GM23338 (cell line): ENCODE measurements at regions not wholly inside any gene's neighbourhood (a gene's known extent, or its start where the extent isn't known, plus 50 kb on each side); places are given as distances from the start of the nearest gene placed in this dataset.

Source experiments
- ATAC-seq: fragments of 200-7000 bp; cut with Tn5 transposase; 3 replicates; pipeline ENCODE4 v1.9.1; 2020
- DNase-seq: peaks from one replicate; pipeline ENCODE4 v3.0.0-alpha.2; 2015; ENCODE audit warnings: low spot score
- H2AFZ ChIP-seq: fragments of 200-600 bp; sonication (generic); 2 replicates; pipeline ENCODE4 v1.8.0; 2016; ENCODE audit warnings: antibody characterized with exemption, mild to moderate bottlenecking, moderate library complexity
- H3F3A ChIP-seq: fragments of 200-600 bp; sonication (generic); replicated peaks from 2 replicates; pipeline ENCODE4 v1.8.0; 2017; ENCODE audit warnings: antibody characterized with exemption, mixed run types, low read depth
- H3K27ac ChIP-seq: fragments of 200-600 bp; sonication (generic); 2 replicates; pipeline ENCODE4 v1.6.1; 2016; ENCODE audit warnings: low read depth
- H3K27me3 ChIP-seq: fragments of 200-600 bp; sonication (generic); 2 replicates; pipeline ENCODE4 v1.8.0; 2016; ENCODE audit warnings: mild to moderate bottlenecking, mixed run types, moderate library complexity; ENCODE audit not compliant: insufficient read depth
- H3K36me3 ChIP-seq: fragments of 200-600 bp; sonication (generic); 2 replicates; pipeline ENCODE4 v1.8.0; 2016; ENCODE audit warnings: mild to moderate bottlenecking; ENCODE audit not compliant: insufficient read depth
- H3K4me1 ChIP-seq: fragments of 200-600 bp; sonication (generic); 2 replicates; pipeline ENCODE4 v1.8.0; 2016; ENCODE audit warnings: mild to moderate bottlenecking, moderate library complexity; ENCODE audit not compliant: insufficient read depth
- H3K4me2 ChIP-seq: fragments of 200-600 bp; sonication (generic); 2 replicates; pipeline ENCODE4 v1.7.1; 2017; ENCODE audit warnings: mixed run types
- H3K4me3 ChIP-seq: fragments of 200-600 bp; sonication (generic); 2 replicates; pipeline ENCODE4 v1.6.1; 2016; ENCODE audit warnings: mixed run types
- H3K79me2 ChIP-seq: fragments of 200-600 bp; sonication (generic); replicated peaks from 2 replicates; pipeline ENCODE4 v1.8.0; 2017; ENCODE audit warnings: mild to moderate bottlenecking; ENCODE audit not compliant: insufficient read depth
- H3K9me2 ChIP-seq: fragments of 200-600 bp; sonication (generic); 2 replicates; pipeline ENCODE4 v1.8.0; 2017; ENCODE audit not compliant: insufficient read depth
- H4K20me1 ChIP-seq: fragments of 200-600 bp; sonication (generic); replicated peaks from 2 replicates; pipeline ENCODE4 v1.8.0; 2017; ENCODE audit warnings: mild to moderate bottlenecking; ENCODE audit not compliant: insufficient read depth
- H3K27ac Mint-ChIP-seq: 2 replicates; pipeline ENCODE4 v1.8.0; 2020; ENCODE audit warnings: inconsistent platforms, mild to moderate bottlenecking, moderate library complexity, mixed read lengths
- H3K27me3 Mint-ChIP-seq: 3 replicates; pipeline ENCODE4 v1.8.0; 2022; ENCODE audit warnings: low read depth, mild to moderate bottlenecking, moderate library complexity, mixed read lengths, inconsistent platforms; ENCODE audit not compliant: insufficient read depth, poor library complexity
- H3K36me3 Mint-ChIP-seq: 3 replicates; pipeline ENCODE4 v1.8.0; 2021; ENCODE audit warnings: low read depth, mild to moderate bottlenecking, inconsistent platforms, moderate library complexity, mixed read lengths
- H3K4me1 Mint-ChIP-seq: 3 replicates; pipeline ENCODE4 v1.8.0; 2020; ENCODE audit warnings: mild to moderate bottlenecking, inconsistent platforms, mixed read lengths
- H3K4me3 Mint-ChIP-seq: 3 replicates; pipeline ENCODE4 v1.8.0; 2021; ENCODE audit warnings: moderate library complexity, mild to moderate bottlenecking, inconsistent platforms, mixed read lengths
- H3K9me3 Mint-ChIP-seq: 3 replicates; pipeline ENCODE4 v1.8.0; 2020; ENCODE audit warnings: moderate library complexity, mild to moderate bottlenecking, inconsistent platforms, mixed read lengths
- CREB1 ChIP-seq: fragments of 250-450 bp; sonication (Bioruptor Pico); IDR thresholded peaks from 2 replicates; pipeline ENCODE4 v1.5.0; 2020; ENCODE audit warnings: low read depth, mild to moderate bottlenecking, moderate library complexity
- ETS1 ChIP-seq: IDR thresholded peaks from 2 replicates; pipeline ENCODE4 v1.6.1; 2016; ENCODE audit warnings: antibody characterized with exemption
- EZH2phosphoT487 ChIP-seq: fragments of 200-600 bp; sonication (generic); IDR thresholded peaks from one replicate; pipeline ENCODE4 v1.8.1; 2018; ENCODE audit warnings: antibody characterized with exemption; ENCODE audit not compliant: unreplicated experiment
- JUNB ChIP-seq: IDR thresholded peaks from one replicate; pipeline ENCODE4 v1.6.1; 2016; ENCODE audit warnings: antibody characterized with exemption; ENCODE audit not compliant: unreplicated experiment
- POLR2AphosphoS5 ChIP-seq: IDR thresholded peaks from 2 replicates; pipeline ENCODE4 v1.6.1; 2016; ENCODE audit warnings: antibody characterized with exemption, low read depth
- ZNF114 ChIP-seq: fragments of 250-450 bp; sonication (Bioruptor Pico); IDR thresholded peaks from 2 replicates; pipeline ENCODE4 v1.5.0; 2020; ENCODE audit warnings: mild to moderate bottlenecking, moderate library complexity
- ZNF331 ChIP-seq: fragments of 250-450 bp; sonication (Bioruptor Pico); IDR thresholded peaks from 2 replicates; pipeline ENCODE4 v1.5.0; 2020; ENCODE audit warnings: low read depth, mild to moderate bottlenecking, moderate library complexity
- TF ChIP-seq, protein P1 (sequence below), 2 experiments: fragments of 200-600 bp in 1 of 2; sonication (generic) in 1 of 2; conservative IDR thresholded peaks; 2 replicates each; pipeline versions ENCODE4 v1.5.1 to v1.6.1; 2016 to 2017; ENCODE audit warnings: antibody characterized with exemption in 2 of 2, low read depth in 2 of 2, mild to moderate bottlenecking in 2 of 2, moderate library complexity in 1 of 2

- Histone ChIP-seq H3K79me2 (no peaks in the 10 kb centered on the region), H4K20me1 (no peaks in the 10 kb centered on the region), H3K4me1 (no peaks in the 10 kb centered on the region), H3K9me2 (no peaks in the 10 kb centered on the region), H3F3A (no peaks in the 10 kb centered on the region), H2AFZ (no peak overlapping the region), H3K27me3 (no peaks in the 10 kb centered on the region), H3K36me3 (no peaks in the 10 kb centered on the region), H3K4me2 (no peak overlapping the region), H3K4me3 (no peak overlapping the region), H3K27ac (no peak overlapping the region)
- no peak for ATAC-seq
- Mint-ChIP-seq H3K9me3 (no peaks in the 10 kb centered on the region; the same call in 2 of the 3 replicates), H3K36me3 (no peaks in the 10 kb centered on the region), H3K4me3 (no peak overlapping the region), H3K27ac (no peak overlapping the region), H3K27me3 (peaks cover 2% of the 10 kb centered on the region), H3K4me1 (peaks cover 4% of the 10 kb centered on the region)
- no peak for TF ChIP-seq JUNB
- TF ChIP-seq ETS1 = no peak
- TF ChIP-seq POLR2AphosphoS5 = no peak
- TF ChIP-seq ZNF331 (CRISPR knock-in tag) = no peak
- TF ChIP-seq ZNF114 = no peak
- no peak for DNase-seq
These were observed 266.3 kb upstream of the ZMIZ1 start for GRCh38 chr10:78802431-78802830.

DNA sequence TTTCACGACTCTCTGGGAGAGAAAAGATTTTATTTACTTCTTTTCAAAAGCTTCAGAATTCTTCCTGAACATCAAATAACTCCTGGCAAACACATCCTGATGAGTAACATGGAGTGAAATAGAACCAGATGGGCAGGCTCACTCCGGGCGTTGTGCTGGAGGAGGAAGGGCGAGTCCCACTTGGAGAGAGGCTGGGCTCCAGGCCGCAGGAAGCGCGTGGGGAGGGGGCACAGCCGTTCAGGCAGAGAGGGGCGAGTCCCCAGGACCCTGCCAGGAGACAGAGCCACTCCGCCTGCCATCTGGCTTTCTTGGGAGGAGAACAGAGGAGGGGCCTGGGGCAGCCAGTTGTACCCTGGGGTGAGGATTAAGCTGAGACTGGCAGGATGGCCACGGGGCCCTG lies 265.9 kb upstream of the ZMIZ1 start:
- H3K27me3 Mint-ChIP-seq = peaks cover 3% of the 10 kb centered on the region
- no peaks in the 10 kb centered on the region for H3K36me3 Mint-ChIP-seq
- DNase-seq = no peak

DNA sequence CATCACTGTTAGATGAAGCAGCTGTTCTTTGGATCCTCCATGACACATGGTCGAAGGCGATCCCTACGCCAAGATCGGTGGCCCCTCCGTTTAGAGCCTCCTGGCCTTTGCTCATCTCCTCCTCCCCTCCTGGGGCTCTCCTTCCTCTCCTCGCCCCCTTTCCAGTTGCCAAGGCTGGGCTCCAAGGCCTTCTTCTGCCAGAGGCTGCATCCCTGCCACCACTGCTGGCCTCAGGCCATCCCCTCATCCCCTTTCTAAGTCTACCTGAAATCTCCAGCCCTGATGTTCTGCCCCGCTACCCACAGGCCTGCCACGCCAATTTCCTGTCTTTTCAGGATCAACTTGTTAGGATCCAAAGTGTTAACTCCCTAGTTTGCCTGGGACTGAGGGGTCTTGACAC lies 265.1 kb upstream of the ZMIZ1 start:
- H3K36me3 ChIP-seq = no peaks in the 10 kb centered on the region
- no peaks in the 10 kb centered on the region for H3K27me3 ChIP-seq
- ATAC-seq (no peak), DNase-seq (no peak)
- H3K36me3 Mint-ChIP-seq = no peaks in the 10 kb centered on the region
- H3K27ac Mint-ChIP-seq = no peak overlapping the region
- H2AFZ ChIP-seq = no peak overlapping the region
- H3K4me2 ChIP-seq = no peak overlapping the region
- no peaks in the 10 kb centered on the region for H3K9me2 ChIP-seq
- peaks cover 5% of the 10 kb centered on the region for H3K27me3 Mint-ChIP-seq
- H3K27ac ChIP-seq = no peak overlapping the region
- H3K4me3 ChIP-seq = no peak overlapping the region
- no peak overlapping the region for H3K4me3 Mint-ChIP-seq
- H3K9me3 Mint-ChIP-seq = no peaks in the 10 kb centered on the region; the same call in 2 of the 3 replicates
- no peaks in the 10 kb centered on the region for H3K4me1 ChIP-seq
- peaks cover 4% of the 10 kb centered on the region for H3K4me1 Mint-ChIP-seq
- H3F3A ChIP-seq = no peaks in the 10 kb centered on the region
- no peaks in the 10 kb centered on the region for H4K20me1 ChIP-seq
- H3K79me2 ChIP-seq = no peaks in the 10 kb centered on the region
- TF ChIP-seq POLR2AphosphoS5 (no peak), ZNF331 (CRISPR knock-in tag) (no peak), EZH2phosphoT487 (no peak), JUNB (no peak), CREB1 (no peak), ZNF114 (no peak)
- TF ChIP-seq, protein P1, sequence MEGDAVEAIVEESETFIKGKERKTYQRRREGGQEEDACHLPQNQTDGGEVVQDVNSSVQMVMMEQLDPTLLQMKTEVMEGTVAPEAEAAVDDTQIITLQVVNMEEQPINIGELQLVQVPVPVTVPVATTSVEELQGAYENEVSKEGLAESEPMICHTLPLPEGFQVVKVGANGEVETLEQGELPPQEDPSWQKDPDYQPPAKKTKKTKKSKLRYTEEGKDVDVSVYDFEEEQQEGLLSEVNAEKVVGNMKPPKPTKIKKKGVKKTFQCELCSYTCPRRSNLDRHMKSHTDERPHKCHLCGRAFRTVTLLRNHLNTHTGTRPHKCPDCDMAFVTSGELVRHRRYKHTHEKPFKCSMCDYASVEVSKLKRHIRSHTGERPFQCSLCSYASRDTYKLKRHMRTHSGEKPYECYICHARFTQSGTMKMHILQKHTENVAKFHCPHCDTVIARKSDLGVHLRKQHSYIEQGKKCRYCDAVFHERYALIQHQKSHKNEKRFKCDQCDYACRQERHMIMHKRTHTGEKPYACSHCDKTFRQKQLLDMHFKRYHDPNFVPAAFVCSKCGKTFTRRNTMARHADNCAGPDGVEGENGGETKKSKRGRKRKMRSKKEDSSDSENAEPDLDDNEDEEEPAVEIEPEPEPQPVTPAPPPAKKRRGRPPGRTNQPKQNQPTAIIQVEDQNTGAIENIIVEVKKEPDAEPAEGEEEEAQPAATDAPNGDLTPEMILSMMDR (conservative IDR thresholded peaks at IDR 0.05; ENCODE audit: low read depth in 2 of 2) = no peak

More for the DNA sequence above, 265.9 kb upstream of the ZMIZ1 start:
- Histone ChIP-seq H3K79me2 (no peaks in the 10 kb centered on the region), H3K27me3 (no peaks in the 10 kb centered on the region), H3K36me3 (no peaks in the 10 kb centered on the region), H3K27ac (no peak overlapping the region), H3K4me3 (no peak overlapping the region), H4K20me1 (no peaks in the 10 kb centered on the region), H3F3A (no peaks in the 10 kb centered on the region), H2AFZ (no peak overlapping the region), H3K9me2 (no peaks in the 10 kb centered on the region), H3K4me2 (no peak overlapping the region), H3K4me1 (no peaks in the 10 kb centered on the region)
- TF ChIP-seq ZNF114 = no peak
- Mint-ChIP-seq H3K4me3 (no peak overlapping the region), H3K27ac (no peak overlapping the region), H3K4me1 (peaks cover 4% of the 10 kb centered on the region), H3K9me3 (no peaks in the 10 kb centered on the region; the same call in 2 of the 3 replicates)
- no peak; the same call in 1 of the 3 replicates for ATAC-seq
